NCI-H2227 (cell line): ENCODE measurements at regions not wholly inside any gene's neighbourhood (a gene's known extent, or its start where the extent isn't known, plus 50 kb on each side); places are given as distances from the start of the nearest gene placed in this dataset.

Experiments used
- DNase-seq: peaks from one replicate; lab custom pipeline; 2025; ENCODE audit not compliant: unreplicated experiment; lab: John Stamatoyannopoulos, UW

- DNase-seq = no peak
Measured at GRCh38 chr2:241942416-241943208, 73.1 kb downstream of the RTP5 start.

GRCh38 chr2:241943209-241943850 is 73.8 kb downstream of the RTP5 start:
- no peak for DNase-seq

GRCh38 chr2:241943961-241944575 is 74.5 kb downstream of the RTP5 start:
- DNase-seq = no peak

GRCh38 chr2:241944821-241945220 is 75.3 kb downstream of the RTP5 start:
- DNase-seq = no peak

GRCh38 chr2:241945311-241945710 is 75.8 kb downstream of the RTP5 start:
- no peak for DNase-seq

- DNase-seq = no peak
Measured at GRCh38 chr2:241945803-241946202, 76.3 kb downstream of the RTP5 start.

GRCh38 chr2:241946306-241947003 is 76.9 kb downstream of the RTP5 start:
- DNase-seq = no peak

- no peak for DNase-seq
Measured at GRCh38 chr2:241947004-241947350, 77.4 kb downstream of the RTP5 start.

GRCh38 chr2:241947401-241947800 is 77.9 kb downstream of the RTP5 start:
- no peak for DNase-seq

GRCh38 chr2:241947876-241948275 is 78.3 kb downstream of the RTP5 start:
- DNase-seq = no peak

- DNase-seq = no peak
Measured at GRCh38 chr2:241948299-241948897, 78.9 kb downstream of the RTP5 start.

- no peak for DNase-seq
Measured at GRCh38 chr2:241948901-241949735, 79.6 kb downstream of the RTP5 start.

GRCh38 chr2:241949736-241950412 is 80.3 kb downstream of the RTP5 start:
- DNase-seq = no peak

GRCh38 chr2:241950413-241951315 is 81.1 kb downstream of the RTP5 start:
- DNase-seq = peak; percentile 91

- no peak for DNase-seq
Measured at GRCh38 chr2:241951316-241951700, 81.8 kb downstream of the RTP5 start.

- DNase-seq = no peak
Measured at GRCh38 chr2:241951920-241952319, 82.4 kb downstream of the RTP5 start.

GRCh38 chr2:241952816-241953215 is 83.3 kb downstream of the RTP5 start:
- no peak for DNase-seq

- DNase-seq = no peak
Measured at GRCh38 chr2:241953324-241953928, 83.9 kb downstream of the RTP5 start.
